Nephron progenitor cell (in vitro differentiated cells): ENCODE measurements at regions not wholly inside any gene's neighbourhood (a gene's known extent, or its start where the extent isn't known, plus 50 kb on each side); places are given as distances from the start of the nearest gene placed in this dataset.
A peak's percentile ranks its signal among the peaks of the same experiment; 100 is the strongest.

ENCODE experiments used
- DNase-seq: peaks from one replicate; pipeline ENCODE4 v3.0.0; 2021
- H3K27ac Mint-ChIP-seq: 2 replicates; pipeline ENCODE4 v1.8.0; 2021; ENCODE audit warnings: mild to moderate bottlenecking, moderate library complexity, mixed read lengths
- H3K27me3 Mint-ChIP-seq: 2 replicates; pipeline ENCODE4 v1.8.0; 2021; ENCODE audit warnings: mild to moderate bottlenecking, low read depth, mixed read lengths; ENCODE audit not compliant: poor library complexity
- H3K36me3 Mint-ChIP-seq: 2 replicates; pipeline ENCODE4 v1.8.0; 2021; ENCODE audit warnings: low read depth, mixed read lengths
- H3K4me1 Mint-ChIP-seq: 2 replicates; pipeline ENCODE4 v1.8.0; 2021; ENCODE audit warnings: mixed read lengths
- H3K4me3 Mint-ChIP-seq: 2 replicates; pipeline ENCODE4 v1.8.0; 2021; ENCODE audit warnings: mild to moderate bottlenecking, moderate library complexity, mixed read lengths
- H3K9me3 Mint-ChIP-seq: 2 replicates; pipeline ENCODE4 v1.8.0; 2021; ENCODE audit warnings: mild to moderate bottlenecking, moderate library complexity, mixed read lengths
- CTCF ChIP-seq: fragments of 200-600 bp; sonication (generic); IDR thresholded peaks from 2 replicates; pipeline ENCODE4 v1.5.0; 2021; ENCODE audit warnings: antibody characterized with exemption

DNA sequence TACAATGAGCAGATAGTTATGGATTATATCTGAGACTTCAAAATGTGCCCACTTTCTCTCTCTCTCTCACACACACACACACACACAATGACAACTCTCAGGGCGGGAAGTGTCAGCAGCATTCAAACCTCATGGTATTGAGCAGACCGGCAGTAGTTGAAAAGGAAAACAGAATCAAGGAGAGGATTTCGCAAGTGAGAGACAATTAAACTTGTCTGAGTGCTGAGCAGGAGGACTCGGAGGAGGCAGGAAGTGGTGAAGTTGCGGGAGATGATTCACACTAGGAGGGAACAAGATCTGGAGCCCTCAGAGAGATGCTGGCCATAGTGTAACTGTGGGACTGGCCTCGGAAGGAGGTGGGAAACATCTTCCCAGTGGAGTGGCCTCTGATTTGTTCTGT is 353.1 kb downstream of the EFNB2 start:
- peaks cover 25% of the 10 kb centered on the region for H3K9me3 Mint-ChIP-seq
- TF ChIP-seq CTCF: no peak
- H3K27ac Mint-ChIP-seq: peak overlapping the region; percentile 17
- H3K4me1 Mint-ChIP-seq: peaks cover 44% of the 10 kb centered on the region
- peak overlapping the region; percentile 1 for H3K4me3 Mint-ChIP-seq
- peaks cover 7% of the 10 kb centered on the region for H3K27me3 Mint-ChIP-seq
- no peak for DNase-seq
- peaks cover 13% of the 10 kb centered on the region for H3K36me3 Mint-ChIP-seq

GRCh38 chr13:106178816-106179215 is 356.6 kb downstream of the EFNB2 start:
- H3K9me3 Mint-ChIP-seq: peaks cover 21% of the 10 kb centered on the region
- H3K27me3 Mint-ChIP-seq: no peaks in the 10 kb centered on the region
- no peak overlapping the region for H3K27ac Mint-ChIP-seq
- no peak for DNase-seq
- TF ChIP-seq CTCF: no peak
- peaks cover 13% of the 10 kb centered on the region for H3K36me3 Mint-ChIP-seq
- H3K4me3 Mint-ChIP-seq: no peak overlapping the region
- H3K4me1 Mint-ChIP-seq: peaks cover 46% of the 10 kb centered on the region

DNA sequence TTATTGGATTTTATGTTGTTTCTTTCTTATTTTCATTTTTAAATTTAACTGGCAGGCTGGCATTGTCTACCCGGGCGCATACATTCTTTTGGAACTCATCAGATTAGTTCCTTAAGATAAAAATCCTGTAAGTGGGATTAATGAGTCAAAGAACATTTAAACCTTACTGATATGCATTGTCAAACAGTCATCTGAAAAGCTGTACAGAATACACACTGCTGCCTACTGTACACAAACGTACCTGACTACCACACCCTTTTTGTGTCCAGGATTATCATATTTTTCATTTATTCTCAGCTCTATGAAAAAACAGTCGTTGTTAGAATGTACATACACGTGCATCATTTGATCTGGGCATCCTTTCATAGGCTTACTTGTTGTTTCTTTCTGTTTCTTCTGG is 358.3 kb downstream of the EFNB2 start:
- no peak for TF ChIP-seq CTCF
- Mint-ChIP-seq H3K4me3 (no peak overlapping the region), H3K36me3 (peaks cover 13% of the 10 kb centered on the region), H3K4me1 (peaks cover 46% of the 10 kb centered on the region), H3K9me3 (peaks cover 21% of the 10 kb centered on the region), H3K27me3 (no peaks in the 10 kb centered on the region), H3K27ac (no peak overlapping the region)
- DNase-seq: no peak

DNA sequence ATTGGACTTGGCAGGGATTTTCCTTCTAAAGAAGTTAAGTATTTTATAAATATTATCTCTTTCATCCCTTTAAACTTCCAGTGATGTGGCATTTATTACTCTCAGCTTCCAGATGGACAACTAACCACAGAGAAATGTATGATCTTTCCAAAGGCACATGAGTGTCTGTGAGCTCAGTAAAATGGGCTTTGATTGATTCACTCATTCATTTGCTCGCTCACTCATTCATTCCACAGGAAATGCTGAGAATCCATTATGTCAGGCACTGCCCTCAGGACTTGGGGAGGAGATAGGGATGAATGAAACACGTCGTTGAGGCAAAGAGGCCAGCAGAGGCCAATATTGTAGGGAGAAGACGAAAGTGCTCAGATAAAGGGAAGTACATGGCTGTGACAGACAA is 359.3 kb downstream of the EFNB2 start:
- H3K27me3 Mint-ChIP-seq: peaks cover 5% of the 10 kb centered on the region
- no peak for TF ChIP-seq CTCF
- H3K4me3 Mint-ChIP-seq: no peak overlapping the region
- DNase-seq: no peak
- H3K4me1 Mint-ChIP-seq: peaks cover 40% of the 10 kb centered on the region
- H3K27ac Mint-ChIP-seq: peak overlapping the region; percentile 74
- peaks cover 21% of the 10 kb centered on the region for H3K9me3 Mint-ChIP-seq
- H3K36me3 Mint-ChIP-seq: peaks cover 13% of the 10 kb centered on the region

- no peak overlapping the region for H3K4me3 Mint-ChIP-seq
- peaks cover 1% of the 10 kb centered on the region for H3K36me3 Mint-ChIP-seq
- H3K9me3 Mint-ChIP-seq: peaks cover 4% of the 10 kb centered on the region
- H3K27ac Mint-ChIP-seq: no peak overlapping the region
- DNase-seq: no peak
- TF ChIP-seq CTCF: no peak
- H3K4me1 Mint-ChIP-seq: peaks cover 40% of the 10 kb centered on the region
- H3K27me3 Mint-ChIP-seq: peaks cover 7% of the 10 kb centered on the region
Observed at GRCh38 chr13:106173891-106174610, 361.4 kb downstream of the EFNB2 start.

GRCh38 chr13:106173346-106173745 is 362.1 kb downstream of the EFNB2 start:
- H3K36me3 Mint-ChIP-seq: no peaks in the 10 kb centered on the region
- no peaks in the 10 kb centered on the region for H3K9me3 Mint-ChIP-seq
- H3K27me3 Mint-ChIP-seq: peaks cover 7% of the 10 kb centered on the region
- H3K4me3 Mint-ChIP-seq: peak overlapping the region; percentile 5
- peak overlapping the region; percentile 49 for H3K27ac Mint-ChIP-seq
- DNase-seq: no peak
- peaks cover 40% of the 10 kb centered on the region for H3K4me1 Mint-ChIP-seq
- no peak for TF ChIP-seq CTCF
